MCF 10A (cell line): ENCODE measurements at regions not wholly inside any gene's neighbourhood (a gene's known extent, or its start where the extent isn't known, plus 50 kb on each side); places are given as distances from the start of the nearest gene placed in this dataset.
A peak's percentile ranks its signal among the peaks of the same experiment; 100 is the strongest.

ENCODE experiments used
- BruUV-seq: library from RNA; stranded (reverse); fragments of 400-500 nt; replicated peaks from 2 replicates; lab custom pipeline; 2021; lab: Mats Ljungman, UMichigan
- CTCF ChIA-PET: fragments of 300-600 bp; sonication (Branson Sonifier 250); formaldehyde crosslinking; extraction: SDS; loops from one replicate; lab custom pipeline; 2021; ENCODE audit warnings: antibody characterized with exemption, inconsistent platforms; lab: Yijun Ruan, JAX
- POLR2A ChIA-PET: fragments of 300-600, 350-650 bp; sonication (Branson Sonifier 250); formaldehyde crosslinking; extraction: SDS; loops from one replicate; lab custom pipeline; 2020; ENCODE audit warnings: antibody characterized with exemption, inconsistent platforms; lab: Yijun Ruan, JAX
- DNase-seq: peaks from one replicate; pipeline ENCODE4 v3.0.0-alpha.2; 2018; ENCODE audit not compliant: unreplicated experiment
- H3K27ac Mint-ChIP-seq: one replicate; pipeline ENCODE4 v1.8.0; 2022; ENCODE audit warnings: mild to moderate bottlenecking, low read depth, mixed read lengths; ENCODE audit not compliant: unreplicated experiment
- H3K27me3 Mint-ChIP-seq: one replicate; pipeline ENCODE4 v1.8.0; 2022; ENCODE audit warnings: mixed read lengths; ENCODE audit not compliant: insufficient read depth, unreplicated experiment
- H3K36me3 Mint-ChIP-seq: one replicate; pipeline ENCODE4 v1.8.0; 2022; ENCODE audit warnings: mild to moderate bottlenecking, moderate library complexity, mixed read lengths; ENCODE audit not compliant: insufficient read depth, unreplicated experiment
- H3K4me1 Mint-ChIP-seq: one replicate; pipeline ENCODE4 v1.8.0; 2022; ENCODE audit warnings: mixed read lengths; ENCODE audit not compliant: insufficient read depth, unreplicated experiment
- H3K4me3 Mint-ChIP-seq: one replicate; pipeline ENCODE4 v1.8.0; 2022; ENCODE audit warnings: mild to moderate bottlenecking, moderate library complexity, mixed read lengths; ENCODE audit not compliant: unreplicated experiment
- H3K9me3 Mint-ChIP-seq: one replicate; pipeline ENCODE4 v1.8.0; 2022; ENCODE audit warnings: mixed read lengths; ENCODE audit not compliant: unreplicated experiment
- intact Hi-C: fragments of 100-400 bp; cut with micrococcal nuclease; formaldehyde crosslinking; loops from 2 replicates; pipeline ENCODE4 v1.14.1; 2022
- TF ChIP-seq, protein P1 (sequence below): fragments of 200-600 bp; IDR thresholded peaks from one replicate; pipeline ENCODE4 v1.8.0; 2022; ENCODE audit warnings: antibody characterized with exemption, mild to moderate bottlenecking; ENCODE audit not compliant: unreplicated experiment

DNA sequence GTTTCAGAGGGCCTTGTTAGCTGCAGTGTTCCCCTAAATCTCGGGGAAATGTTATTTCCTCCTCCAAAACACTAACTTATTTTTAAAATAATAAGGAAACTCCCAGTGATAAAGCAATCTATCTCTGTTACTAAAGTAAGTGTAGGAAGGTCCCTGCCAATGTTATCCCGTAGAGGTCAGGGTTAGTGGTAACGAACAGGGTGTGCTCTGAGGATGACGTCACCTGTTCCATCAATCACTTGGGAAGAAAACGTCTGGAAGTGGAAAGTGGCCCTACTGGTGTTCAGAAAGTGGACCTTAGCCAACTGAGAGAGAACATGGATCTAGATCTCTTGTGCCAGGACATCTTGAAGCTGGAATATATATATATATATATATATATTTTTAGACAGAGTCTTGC is 249.5 kb downstream of the BCOR start:
- Mint-ChIP-seq H3K4me1 (no peaks in the 10 kb centered on the region), H3K27ac (no peak overlapping the region), H3K36me3 (no peaks in the 10 kb centered on the region), H3K9me3 (peaks cover 7% of the 10 kb centered on the region), H3K4me3 (no peak overlapping the region), H3K27me3 (peaks cover 49% of the 10 kb centered on the region)
- intact Hi-C loops, result no loop called here
- CTCF ChIA-PET, result interaction anchor here (0.7 kb wide), 1 partner anchor 196 kb away, joined by 3 read pairs; no protein-coding TSS in a partner anchor
- TF ChIP-seq, protein P1, sequence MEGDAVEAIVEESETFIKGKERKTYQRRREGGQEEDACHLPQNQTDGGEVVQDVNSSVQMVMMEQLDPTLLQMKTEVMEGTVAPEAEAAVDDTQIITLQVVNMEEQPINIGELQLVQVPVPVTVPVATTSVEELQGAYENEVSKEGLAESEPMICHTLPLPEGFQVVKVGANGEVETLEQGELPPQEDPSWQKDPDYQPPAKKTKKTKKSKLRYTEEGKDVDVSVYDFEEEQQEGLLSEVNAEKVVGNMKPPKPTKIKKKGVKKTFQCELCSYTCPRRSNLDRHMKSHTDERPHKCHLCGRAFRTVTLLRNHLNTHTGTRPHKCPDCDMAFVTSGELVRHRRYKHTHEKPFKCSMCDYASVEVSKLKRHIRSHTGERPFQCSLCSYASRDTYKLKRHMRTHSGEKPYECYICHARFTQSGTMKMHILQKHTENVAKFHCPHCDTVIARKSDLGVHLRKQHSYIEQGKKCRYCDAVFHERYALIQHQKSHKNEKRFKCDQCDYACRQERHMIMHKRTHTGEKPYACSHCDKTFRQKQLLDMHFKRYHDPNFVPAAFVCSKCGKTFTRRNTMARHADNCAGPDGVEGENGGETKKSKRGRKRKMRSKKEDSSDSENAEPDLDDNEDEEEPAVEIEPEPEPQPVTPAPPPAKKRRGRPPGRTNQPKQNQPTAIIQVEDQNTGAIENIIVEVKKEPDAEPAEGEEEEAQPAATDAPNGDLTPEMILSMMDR, result no peak
- no TSS peak for BruUV-seq
- peak; percentile 58 for DNase-seq
- POLR2A ChIA-PET, result no interaction called here

DNA sequence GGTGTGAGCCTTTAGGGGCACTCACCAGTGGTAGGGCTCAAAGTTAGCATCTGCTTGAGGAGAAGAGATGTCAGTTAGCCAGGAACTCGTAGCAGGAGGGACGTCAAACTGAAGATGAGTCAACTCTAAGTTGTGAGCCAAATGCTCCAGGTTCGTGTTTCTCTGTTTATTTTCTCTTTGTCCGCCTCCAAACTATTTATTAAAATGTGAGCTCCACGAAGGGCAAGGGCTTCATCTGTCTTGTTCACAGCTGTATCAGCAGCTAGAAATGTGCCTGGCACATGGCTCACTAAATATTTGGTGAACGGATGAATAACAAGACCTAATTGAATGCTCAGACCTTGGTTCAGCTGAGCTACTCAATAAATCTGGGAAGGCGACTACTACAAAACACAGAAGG is 248.9 kb downstream of the BCOR start:
- H3K27me3 Mint-ChIP-seq, result peaks cover 49% of the 10 kb centered on the region
- ChIA-PET CTCF (interaction anchor here (0.7 kb wide), 1 partner anchor 197 kb away, joined by 3 read pairs; no protein-coding TSS in a partner anchor), POLR2A (no interaction called here)
- no peaks in the 10 kb centered on the region for H3K4me1 Mint-ChIP-seq
- no TSS peak for BruUV-seq
- peaks cover 7% of the 10 kb centered on the region for H3K9me3 Mint-ChIP-seq
- no peak overlapping the region for H3K27ac Mint-ChIP-seq
- peak; percentile 62 for DNase-seq
- H3K4me3 Mint-ChIP-seq, result no peak overlapping the region
- TF ChIP-seq, protein P1, result no peak
- intact Hi-C loops, result no loop called here
- H3K36me3 Mint-ChIP-seq, result no peaks in the 10 kb centered on the region

DNA sequence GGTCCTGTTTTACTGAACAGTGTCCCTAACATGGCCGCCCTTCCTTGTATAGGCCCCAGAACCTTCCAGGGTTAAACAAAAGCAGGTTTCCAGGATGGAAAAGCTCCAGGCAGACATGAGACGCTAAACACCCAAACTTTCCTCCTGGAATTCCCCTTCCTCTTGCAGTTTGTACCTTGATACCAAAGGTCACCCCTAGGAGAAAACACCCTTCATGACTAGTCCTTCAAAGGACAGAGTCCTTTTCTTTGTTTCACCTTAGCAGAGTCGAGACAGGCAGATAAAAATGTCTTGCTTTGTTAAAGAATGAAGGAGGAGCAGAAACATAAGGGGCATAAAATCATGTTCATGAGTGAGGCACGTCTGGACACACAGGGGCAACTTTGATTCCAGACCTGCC is 247.5 kb downstream of the BCOR start:
- Mint-ChIP-seq H3K36me3 (no peaks in the 10 kb centered on the region), H3K4me1 (no peaks in the 10 kb centered on the region), H3K4me3 (no peak overlapping the region), H3K9me3 (peaks cover 7% of the 10 kb centered on the region), H3K27me3 (peaks cover 45% of the 10 kb centered on the region), H3K27ac (no peak overlapping the region)
- intact Hi-C loops, result no loop called here
- DNase-seq, result no peak
- BruUV-seq, result no TSS peak
- CTCF ChIA-PET, result interaction anchor here (0.6 kb wide), 1 partner anchor 41 kb away, joined by 4 read pairs; no protein-coding TSS in a partner anchor
- POLR2A ChIA-PET, result no interaction called here
- TF ChIP-seq, protein P1, result no peak

DNA sequence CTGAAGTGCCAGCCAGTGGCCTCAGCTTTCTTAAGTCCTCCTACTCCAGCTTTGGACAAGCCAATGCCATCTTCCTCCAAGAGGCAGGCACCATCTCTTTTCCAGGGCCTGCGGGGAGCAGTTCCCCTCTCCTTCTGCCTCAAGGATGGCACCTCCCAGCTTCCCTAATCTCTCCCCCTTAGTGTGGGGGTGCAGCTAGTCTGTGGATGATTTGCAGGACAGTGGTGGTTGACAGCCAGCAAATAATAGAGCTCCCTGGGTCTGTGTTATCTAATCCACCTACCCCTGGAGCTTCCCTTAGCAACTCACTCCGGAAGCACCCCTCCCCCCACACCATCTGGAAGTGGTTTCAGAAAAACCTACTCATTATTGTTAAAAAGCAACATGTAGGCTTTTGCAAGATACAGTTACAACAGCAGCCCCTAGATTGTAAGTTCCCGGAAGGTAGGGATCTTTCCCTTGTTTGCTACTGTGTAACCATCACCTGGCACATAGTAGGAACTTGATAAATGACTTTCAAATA is 247.1 kb downstream of the BCOR start:
- Mint-ChIP-seq H3K9me3 (peaks cover 7% of the 10 kb centered on the region), H3K27ac (no peak overlapping the region), H3K27me3 (peaks cover 45% of the 10 kb centered on the region), H3K4me1 (no peaks in the 10 kb centered on the region), H3K36me3 (no peaks in the 10 kb centered on the region), H3K4me3 (no peak overlapping the region)
- ChIA-PET CTCF (no interaction called here), POLR2A (no interaction called here)
- no peak for DNase-seq
- intact Hi-C loops, result no loop called here
- no TSS peak for BruUV-seq
- TF ChIP-seq, protein P1, result no peak
